ENCODE measurements at regions not wholly inside any gene's neighbourhood (a gene's known extent, or its start where the extent isn't known, plus 50 kb on each side); places are given as distances from the start of the nearest gene placed in this dataset.

DNA sequence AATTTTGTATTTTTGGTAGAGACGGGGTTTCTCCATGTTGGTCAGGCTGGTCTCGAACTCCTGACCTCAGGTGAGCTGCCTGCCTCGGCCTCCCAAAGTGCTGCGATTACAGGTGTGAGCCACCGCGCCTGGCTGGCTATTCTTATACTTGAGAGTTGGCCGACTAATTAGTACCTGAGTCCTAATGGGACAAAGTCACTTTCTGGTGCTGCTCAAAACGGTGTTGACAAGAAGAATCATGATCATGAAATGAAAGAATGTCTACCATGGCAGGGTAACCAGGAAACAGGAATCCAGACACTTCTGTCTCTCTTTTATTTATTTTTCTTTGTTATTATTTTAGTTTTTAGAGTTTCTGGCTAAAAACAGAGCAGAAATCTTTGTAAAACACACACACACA is 54.7 kb upstream of the RAB6D start:
- no peak overlapping the region for H3K4me2 ChIP-seq (ENCODE audit: insufficient read depth, low read length)
- no peak overlapping the region for H3K27ac ChIP-seq (ENCODE audit: extremely low read depth, low read depth, low read length)
- H4K20me1 ChIP-seq (replicated peaks; ENCODE audit: control insufficient read depth, insufficient read depth, low read length): no peaks in the 10 kb centered on the region
- no peak overlapping the region for H3K9ac ChIP-seq (ENCODE audit: insufficient read depth in 1 of 2, low read depth in 2 of 2, low read length in 2 of 2)
- 2% methylated on average over 8 of the region's 8 CpGs for WGBS (ENCODE audit: insufficient coverage, low coverage, missing lambda C conversion rate)
- H2AFZ ChIP-seq (ENCODE audit: low read depth, low read length): no peak overlapping the region
- POLR2A ChIA-PET: no interaction called here
- ATAC-seq (no peak), DNase-seq (ENCODE audit: extremely low read depth in 1 of 4, low spot score in 3 of 4) (no peak), FAIRE-seq (no peak)
- H3K9me1 ChIP-seq (ENCODE audit: control insufficient read depth, insufficient read depth, low read length): no peaks in the 10 kb centered on the region
- no peaks in the 10 kb centered on the region for H3K4me1 ChIP-seq (replicated peaks in 1 of 2; ENCODE audit: control insufficient read depth in 2 of 2, insufficient read depth in 2 of 2, low read length in 2 of 2)
- CTCF ChIA-PET (ENCODE audit: low intra/inter-chr PET ratio): interaction anchor here (0.6 kb wide), 1 partner anchor 255 kb away, joined by 4 read pairs; no protein-coding TSS in a partner anchor
- no peaks in the 10 kb centered on the region for H3K79me2 ChIP-seq (ENCODE audit: control insufficient read depth, insufficient read depth, low read length)
- no peaks in the 10 kb centered on the region for H3K36me3 ChIP-seq (ENCODE audit: control insufficient read depth, insufficient read depth, low read length)
- in situ Hi-C loops (cut with MboI): loop anchor here (5.0 to 25.0 kb wide), 3 partner anchors 244 to 719 kb away; no protein-coding TSS in a partner anchor
- no TSS peak for BruUV-seq (replicated peaks)
- peaks cover 13 to 22% of the 10 kb centered on the region in 2 experiments; a peak in 4 of 5 replicates for H3K27me3 ChIP-seq (ENCODE audit: control insufficient read depth in 2 of 2, insufficient read depth in 2 of 2, low read length in 2 of 2)
- intact Hi-C loops (cut with micrococcal nuclease): no loop called here
- H3K9me3 ChIP-seq (replicated peaks; ENCODE audit: control insufficient read depth, insufficient read depth, low read depth, low read length): no peaks in the 10 kb centered on the region
- H3K4me3 ChIP-seq: no peak overlapping the region
- TF ChIP-seq ZNF766 (CRISPR knock-in tag; conservative IDR thresholded peaks at IDR 0.05) (no peak), TEAD2 (tag; IDR thresholded peaks at IDR 0.05) (no peak), PHTF2 (CRISPR knock-in tag; IDR thresholded peaks at IDR 0.05) (no peak), SPI1 (IDR thresholded peaks at IDR 0.05; ENCODE audit: borderline replicate concordance, low read depth, low read length) (no peak), SRF (CRISPR knock-in tag; IDR thresholded peaks at IDR 0.05) (no peak), ETV6 (IDR thresholded peaks at IDR 0.05; ENCODE audit: borderline replicate concordance in 1 of 2, low read depth in 2 of 2, low read length in 1 of 2) (no peak), ETV6 (CRISPR knock-in tag; IDR thresholded peaks at IDR 0.05; ENCODE audit: borderline replicate concordance) (no peak), BRD4 (IDR thresholded peaks at IDR 0.05) (no peak), STAT5B (CRISPR knock-in tag; IDR thresholded peaks at IDR 0.05) (no peak), CCAR2 (IDR thresholded peaks at IDR 0.05; ENCODE audit: low read depth, low read length) (no peak), FOS (IDR thresholded peaks at IDR 0.05; ENCODE audit: extremely low read depth, insufficient read length) (no peak), SIN3A (IDR thresholded peaks at IDR 0.05; ENCODE audit: borderline replicate concordance in 2 of 2, control insufficient read depth in 1 of 2, low read depth in 2 of 2, low read length in 2 of 2) (no peak), HIVEP1 (CRISPR knock-in tag; IDR thresholded peaks at IDR 0.05) (no peak)
- TF ChIP-seq, protein P1, sequence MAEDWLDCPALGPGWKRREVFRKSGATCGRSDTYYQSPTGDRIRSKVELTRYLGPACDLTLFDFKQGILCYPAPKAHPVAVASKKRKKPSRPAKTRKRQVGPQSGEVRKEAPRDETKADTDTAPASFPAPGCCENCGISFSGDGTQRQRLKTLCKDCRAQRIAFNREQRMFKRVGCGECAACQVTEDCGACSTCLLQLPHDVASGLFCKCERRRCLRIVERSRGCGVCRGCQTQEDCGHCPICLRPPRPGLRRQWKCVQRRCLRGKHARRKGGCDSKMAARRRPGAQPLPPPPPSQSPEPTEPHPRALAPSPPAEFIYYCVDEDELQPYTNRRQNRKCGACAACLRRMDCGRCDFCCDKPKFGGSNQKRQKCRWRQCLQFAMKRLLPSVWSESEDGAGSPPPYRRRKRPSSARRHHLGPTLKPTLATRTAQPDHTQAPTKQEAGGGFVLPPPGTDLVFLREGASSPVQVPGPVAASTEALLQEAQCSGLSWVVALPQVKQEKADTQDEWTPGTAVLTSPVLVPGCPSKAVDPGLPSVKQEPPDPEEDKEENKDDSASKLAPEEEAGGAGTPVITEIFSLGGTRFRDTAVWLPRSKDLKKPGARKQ (CRISPR knock-in tag; IDR thresholded peaks at IDR 0.05): no peak
- TF ChIP-seq, protein P2, sequence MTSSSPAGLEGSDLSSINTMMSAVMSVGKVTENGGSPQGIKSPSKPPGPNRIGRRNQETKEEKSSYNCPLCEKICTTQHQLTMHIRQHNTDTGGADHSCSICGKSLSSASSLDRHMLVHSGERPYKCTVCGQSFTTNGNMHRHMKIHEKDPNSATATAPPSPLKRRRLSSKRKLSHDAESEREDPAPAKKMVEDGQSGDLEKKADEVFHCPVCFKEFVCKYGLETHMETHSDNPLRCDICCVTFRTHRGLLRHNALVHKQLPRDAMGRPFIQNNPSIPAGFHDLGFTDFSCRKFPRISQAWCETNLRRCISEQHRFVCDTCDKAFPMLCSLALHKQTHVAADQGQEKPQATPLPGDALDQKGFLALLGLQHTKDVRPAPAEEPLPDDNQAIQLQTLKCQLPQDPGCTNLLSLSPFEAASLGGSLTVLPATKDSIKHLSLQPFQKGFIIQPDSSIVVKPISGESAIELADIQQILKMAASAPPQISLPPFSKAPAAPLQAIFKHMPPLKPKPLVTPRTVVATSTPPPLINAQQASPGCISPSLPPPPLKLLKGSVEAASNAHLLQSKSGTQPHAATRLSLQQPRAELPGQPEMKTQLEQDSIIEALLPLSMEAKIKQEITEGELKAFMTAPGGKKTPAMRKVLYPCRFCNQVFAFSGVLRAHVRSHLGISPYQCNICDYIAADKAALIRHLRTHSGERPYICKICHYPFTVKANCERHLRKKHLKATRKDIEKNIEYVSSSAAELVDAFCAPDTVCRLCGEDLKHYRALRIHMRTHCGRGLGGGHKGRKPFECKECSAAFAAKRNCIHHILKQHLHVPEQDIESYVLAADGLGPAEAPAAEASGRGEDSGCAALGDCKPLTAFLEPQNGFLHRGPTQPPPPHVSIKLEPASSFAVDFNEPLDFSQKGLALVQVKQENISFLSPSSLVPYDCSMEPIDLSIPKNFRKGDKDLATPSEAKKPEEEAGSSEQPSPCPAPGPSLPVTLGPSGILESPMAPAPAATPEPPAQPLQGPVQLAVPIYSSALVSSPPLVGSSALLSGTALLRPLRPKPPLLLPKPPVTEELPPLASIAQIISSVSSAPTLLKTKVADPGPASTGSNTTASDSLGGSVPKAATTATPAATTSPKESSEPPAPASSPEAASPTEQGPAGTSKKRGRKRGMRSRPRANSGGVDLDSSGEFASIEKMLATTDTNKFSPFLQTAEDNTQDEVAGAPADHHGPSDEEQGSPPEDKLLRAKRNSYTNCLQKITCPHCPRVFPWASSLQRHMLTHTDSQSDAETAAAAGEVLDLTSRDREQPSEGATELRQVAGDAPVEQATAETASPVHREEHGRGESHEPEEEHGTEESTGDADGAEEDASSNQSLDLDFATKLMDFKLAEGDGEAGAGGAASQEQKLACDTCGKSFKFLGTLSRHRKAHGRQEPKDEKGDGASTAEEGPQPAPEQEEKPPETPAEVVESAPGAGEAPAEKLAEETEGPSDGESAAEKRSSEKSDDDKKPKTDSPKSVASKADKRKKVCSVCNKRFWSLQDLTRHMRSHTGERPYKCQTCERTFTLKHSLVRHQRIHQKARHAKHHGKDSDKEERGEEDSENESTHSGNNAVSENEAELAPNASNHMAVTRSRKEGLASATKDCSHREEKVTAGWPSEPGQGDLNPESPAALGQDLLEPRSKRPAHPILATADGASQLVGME (CRISPR knock-in tag; IDR thresholded peaks at IDR 0.05): no peak

Measured in K562 (cell line).